ENCODE measurements at regions not wholly inside any gene's neighbourhood (a gene's known extent, or its start where the extent isn't known, plus 50 kb on each side); places are given as distances from the start of the nearest gene placed in this dataset.
"Not testable (repeated sequence)": the region's sequence is repeated elsewhere in the genome, so short reads cannot be mapped to it uniquely, and the experiment has no call there.

GRCh38 chr3:150242220-150242936 lies 165.7 kb upstream of the TSC22D2 start:
- no peak for DNase-seq (ENCODE audit: low read depth)

DNA sequence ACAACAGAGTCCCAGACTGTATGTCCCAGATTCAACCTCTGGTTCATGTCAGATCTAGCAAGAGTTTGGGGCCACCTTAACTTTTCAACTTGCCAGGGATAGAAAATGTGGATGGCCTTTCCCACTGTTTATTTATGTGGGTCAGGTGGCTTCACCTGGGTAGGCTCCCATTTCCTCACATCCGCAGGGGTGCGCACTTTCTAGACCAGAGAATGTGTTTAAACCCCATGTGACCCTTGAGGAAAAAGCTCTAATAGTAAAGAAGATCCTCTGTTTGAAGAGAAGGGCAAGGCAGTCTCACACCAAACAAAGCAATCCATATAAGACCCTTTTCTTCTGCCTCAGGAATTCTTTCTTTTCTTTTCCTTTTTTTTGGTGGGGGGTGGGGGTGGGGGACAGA lies 167.2 kb upstream of the TSC22D2 start:
- no peak for DNase-seq (ENCODE audit: low read depth)

DNA sequence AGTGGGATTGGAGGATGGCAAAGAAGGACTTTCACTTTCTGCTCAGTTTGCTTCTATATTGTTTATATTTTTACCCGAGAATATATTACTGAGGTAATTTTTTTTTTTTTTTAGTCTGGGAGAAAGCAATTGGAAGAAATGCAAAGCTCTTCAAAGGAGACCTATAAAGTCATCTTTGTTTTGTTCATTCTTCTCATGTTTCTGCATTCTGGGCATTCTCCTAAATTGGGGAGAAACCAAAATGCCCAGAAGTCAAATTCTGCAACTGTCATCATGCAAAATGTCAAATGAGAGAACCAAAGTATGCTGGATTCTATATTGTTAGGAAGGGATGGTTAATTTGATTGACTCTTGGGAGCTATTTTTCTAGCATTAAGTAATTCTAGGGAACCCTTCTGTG lies 168.3 kb upstream of the TSC22D2 start:
- DNase-seq (ENCODE audit: low read depth) = no peak

DNA sequence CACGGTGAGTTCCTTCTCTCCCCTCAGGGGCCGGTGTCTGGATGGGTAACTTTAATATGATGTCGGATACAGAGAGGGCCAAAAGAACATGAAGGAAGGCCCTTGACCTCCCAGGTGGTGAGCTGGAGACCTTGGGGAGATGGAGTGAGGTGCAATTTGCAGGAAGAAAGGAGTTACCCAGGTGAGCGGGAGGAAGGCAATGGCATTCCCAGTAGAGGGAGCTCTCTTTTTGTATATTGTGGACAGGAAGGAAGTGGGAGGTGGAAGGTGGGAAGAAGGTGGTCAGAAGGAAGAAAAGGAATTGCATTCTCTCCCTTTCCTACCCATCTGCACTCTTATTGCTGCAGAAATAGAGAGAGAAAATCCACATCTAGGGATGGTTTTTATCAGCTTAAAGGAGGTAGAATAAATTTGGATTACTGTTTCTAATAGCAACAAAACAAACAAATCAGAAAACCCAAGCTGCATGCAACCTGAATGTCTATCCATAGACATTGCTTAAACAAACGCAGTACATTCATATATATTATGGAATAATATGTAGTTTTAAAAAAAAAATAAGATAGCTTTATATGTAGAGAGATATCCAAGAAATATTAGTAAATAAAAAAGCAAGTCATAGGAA lies 169.0 kb upstream of the TSC22D2 start:
- DNase-seq (ENCODE audit: low read depth) = no peak

DNA sequence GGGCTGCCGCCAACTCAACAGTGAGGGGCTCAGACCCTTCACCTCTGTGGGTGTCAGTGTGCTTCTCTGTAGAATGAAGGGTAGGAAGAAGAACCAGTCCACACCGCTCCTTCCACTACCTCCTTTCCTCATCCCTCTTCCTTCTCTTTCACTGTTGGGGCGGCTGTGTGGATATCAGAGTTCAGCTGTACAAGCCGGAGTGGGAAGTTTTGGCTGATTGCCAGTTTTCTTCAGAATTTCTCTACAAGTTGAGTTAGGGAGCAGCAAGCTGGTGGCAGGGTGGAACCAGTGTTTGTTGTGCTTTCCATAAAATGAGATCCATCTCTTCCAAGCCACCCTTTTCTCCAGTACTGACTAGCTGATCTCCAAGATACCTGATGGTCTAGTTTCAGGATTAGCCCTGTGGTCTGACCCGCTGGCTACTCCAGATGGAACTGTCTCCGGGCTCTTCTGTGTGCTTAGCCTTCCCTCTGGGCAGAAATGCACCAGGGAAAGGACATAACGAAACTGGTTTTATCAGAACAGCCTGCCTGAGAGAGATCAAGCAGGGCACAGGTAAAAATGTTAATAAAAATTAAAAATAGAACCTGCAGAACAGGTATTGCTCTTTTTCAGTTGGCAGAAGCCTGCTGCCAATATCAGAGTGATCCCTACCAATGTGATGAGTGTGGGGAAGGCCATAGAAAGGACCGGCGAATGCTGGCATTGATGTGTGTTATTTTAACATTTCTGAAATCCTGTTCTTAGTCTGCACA lies 169.9 kb upstream of the TSC22D2 start:
- DNase-seq (ENCODE audit: low read depth) = no peak

- DNase-seq (ENCODE audit: low read depth) = peak; percentile 69
These were observed 170.6 kb upstream of the TSC22D2 start for GRCh38 chr3:150237490-150237889.

GRCh38 chr3:150236316-150237082 lies 171.6 kb upstream of the TSC22D2 start:
- DNase-seq (ENCODE audit: low read depth) = no peak

- no peak for DNase-seq (ENCODE audit: low read depth)
These were observed 172.3 kb upstream of the TSC22D2 start for GRCh38 chr3:150235799-150236198.

- DNase-seq (ENCODE audit: low read depth) = no peak
These were observed 175.1 kb upstream of the TSC22D2 start for GRCh38 chr3:150232992-150233451.

DNA sequence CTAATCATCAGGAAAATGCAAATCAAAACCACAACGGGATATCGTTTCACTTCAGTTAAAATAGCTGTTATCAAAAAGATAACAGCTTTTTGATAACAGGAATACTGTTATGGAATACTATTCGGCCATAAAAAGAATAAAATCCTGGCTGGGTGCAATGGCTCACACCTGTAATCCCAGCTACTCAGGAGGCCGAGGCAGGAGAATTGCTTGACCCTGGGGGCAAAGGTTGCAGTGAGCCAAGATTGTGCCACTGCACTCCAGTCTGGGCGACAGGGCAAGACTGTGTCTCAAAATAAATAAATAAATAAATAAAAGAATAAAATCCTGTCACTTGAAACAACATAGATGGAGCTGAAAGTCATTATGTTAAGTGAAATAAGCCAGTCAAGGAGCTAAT lies 178.1 kb upstream of the TSC22D2 start:
- no peak for DNase-seq (ENCODE audit: low read depth)

DNA sequence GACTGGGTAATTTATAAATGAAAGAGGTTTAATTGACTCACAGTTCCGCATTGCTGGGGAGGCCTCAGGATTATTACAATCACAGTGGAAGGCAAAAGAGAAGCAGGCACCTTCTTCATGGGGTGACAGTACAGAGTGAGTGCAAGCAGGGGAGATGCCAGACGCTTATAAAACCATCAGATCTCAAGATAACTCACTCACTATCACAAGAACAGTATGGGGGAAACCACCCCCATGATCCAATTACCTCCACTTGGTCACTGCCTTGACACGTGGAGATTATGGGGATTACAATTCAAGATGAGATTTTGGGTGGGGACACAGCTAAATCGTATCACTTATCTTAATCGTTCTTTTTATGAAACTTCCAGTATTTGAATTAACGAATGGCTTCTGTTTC lies 179.5 kb upstream of the TSC22D2 start:
- not testable (repeated sequence) for DNase-seq (ENCODE audit: low read depth)

DNA sequence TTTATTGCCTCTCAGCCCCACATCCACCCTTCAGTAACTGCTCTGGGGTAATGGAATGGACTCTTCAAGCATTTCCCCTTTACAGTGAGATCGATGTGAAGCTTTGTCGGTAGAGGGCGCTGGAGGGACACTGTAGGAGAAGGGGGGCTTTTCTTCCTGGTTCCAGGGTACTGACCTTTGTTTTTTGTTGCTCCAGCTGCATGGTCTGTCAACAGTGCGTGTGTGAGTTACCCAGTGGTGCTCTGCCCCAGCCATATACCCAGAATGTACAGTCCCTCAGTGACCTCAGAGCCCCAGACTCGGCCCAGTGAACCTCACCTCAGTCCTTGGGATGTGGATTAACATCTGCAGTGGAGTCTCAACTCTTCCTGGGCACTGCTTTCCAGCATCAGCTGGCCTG lies 180.3 kb upstream of the TSC22D2 start:
- no peak for DNase-seq (ENCODE audit: low read depth)

DNA sequence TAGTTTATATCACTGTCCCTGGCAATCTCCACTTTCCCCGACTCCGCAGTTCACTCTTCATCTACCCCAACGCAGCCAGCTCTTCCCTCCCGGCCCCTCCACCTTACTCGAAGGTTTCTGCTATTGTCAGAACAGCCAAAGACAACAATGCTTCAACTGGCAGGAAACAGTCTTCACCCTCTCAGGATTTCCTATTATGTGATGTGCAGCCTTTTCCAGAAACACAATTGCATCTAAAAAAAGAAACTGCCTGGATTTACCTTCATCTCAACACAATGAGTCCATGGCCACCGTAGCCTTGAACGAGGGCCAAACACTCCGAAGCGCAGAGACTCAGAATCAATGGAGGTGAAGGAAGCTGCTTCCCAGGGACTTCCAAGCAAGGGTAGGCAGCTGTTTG lies 182.1 kb upstream of the TSC22D2 start:
- DNase-seq (ENCODE audit: low read depth) = no peak

GRCh38 chr3:150223558-150223957 lies 184.5 kb upstream of the TSC22D2 start:
- no peak for DNase-seq (ENCODE audit: low read depth)

- DNase-seq (ENCODE audit: low read depth) = no peak
These were observed 185.2 kb upstream of the TSC22D2 start for GRCh38 chr3:150222691-150223489.

GRCh38 chr3:150221904-150222523 lies 186.1 kb upstream of the TSC22D2 start:
- DNase-seq (ENCODE audit: low read depth) = no peak

GRCh38 chr3:150220799-150221198 lies 187.3 kb upstream of the TSC22D2 start:
- no peak for DNase-seq (ENCODE audit: low read depth)

- DNase-seq (ENCODE audit: low read depth) = no peak
These were observed 188.1 kb upstream of the TSC22D2 start for GRCh38 chr3:150220041-150220440.

- DNase-seq (ENCODE audit: low read depth) = no peak
These were observed 189.3 kb upstream of the TSC22D2 start for GRCh38 chr3:150218841-150219240.

DNA sequence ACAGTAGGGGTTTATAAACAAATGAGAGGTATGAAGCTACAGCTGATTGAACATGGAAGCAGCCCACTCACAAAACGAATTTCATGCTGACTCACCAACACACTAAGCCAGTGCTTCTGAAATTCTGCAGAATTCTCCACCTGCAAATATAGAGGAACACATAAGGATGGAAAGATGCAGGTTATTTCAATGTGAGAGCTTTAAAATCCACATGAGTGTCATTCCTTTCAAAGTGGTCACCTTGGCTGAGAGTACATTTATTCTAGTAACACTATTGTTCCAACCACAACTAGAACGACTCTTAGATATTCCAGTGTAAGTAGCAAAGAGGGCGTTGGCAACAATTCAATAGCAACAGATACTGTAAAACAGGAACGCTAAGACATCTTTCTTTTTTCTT lies 189.9 kb upstream of the TSC22D2 start:
- no peak for DNase-seq (ENCODE audit: low read depth)

GRCh38 chr3:150217691-150218090 lies 190.4 kb upstream of the TSC22D2 start:
- DNase-seq (ENCODE audit: low read depth) = no peak

Measured in HS-5 (cell line).